GM23338 (cell line): ENCODE measurements at regions not wholly inside any gene's neighbourhood (a gene's known extent, or its start where the extent isn't known, plus 50 kb on each side); places are given as distances from the start of the nearest gene placed in this dataset.

ENCODE experiments used
- ATAC-seq: fragments of 200-7000 bp; cut with Tn5 transposase; 3 replicates; pipeline ENCODE4 v1.9.1; 2020
- DNase-seq: peaks from one replicate; pipeline ENCODE4 v3.0.0-alpha.2; 2015; ENCODE audit warnings: low spot score
- H2AFZ ChIP-seq: fragments of 200-600 bp; sonication (generic); 2 replicates; pipeline ENCODE4 v1.8.0; 2016; ENCODE audit warnings: antibody characterized with exemption, mild to moderate bottlenecking, moderate library complexity
- H3F3A ChIP-seq: fragments of 200-600 bp; sonication (generic); replicated peaks from 2 replicates; pipeline ENCODE4 v1.8.0; 2017; ENCODE audit warnings: antibody characterized with exemption, mixed run types, low read depth
- H3K27ac ChIP-seq: fragments of 200-600 bp; sonication (generic); 2 replicates; pipeline ENCODE4 v1.6.1; 2016; ENCODE audit warnings: low read depth
- H3K27me3 ChIP-seq: fragments of 200-600 bp; sonication (generic); 2 replicates; pipeline ENCODE4 v1.8.0; 2016; ENCODE audit warnings: mild to moderate bottlenecking, mixed run types, moderate library complexity; ENCODE audit not compliant: insufficient read depth
- H3K36me3 ChIP-seq: fragments of 200-600 bp; sonication (generic); 2 replicates; pipeline ENCODE4 v1.8.0; 2016; ENCODE audit warnings: mild to moderate bottlenecking; ENCODE audit not compliant: insufficient read depth
- H3K4me1 ChIP-seq: fragments of 200-600 bp; sonication (generic); 2 replicates; pipeline ENCODE4 v1.8.0; 2016; ENCODE audit warnings: mild to moderate bottlenecking, moderate library complexity; ENCODE audit not compliant: insufficient read depth
- H3K4me2 ChIP-seq: fragments of 200-600 bp; sonication (generic); 2 replicates; pipeline ENCODE4 v1.7.1; 2017; ENCODE audit warnings: mixed run types
- H3K4me3 ChIP-seq: fragments of 200-600 bp; sonication (generic); 2 replicates; pipeline ENCODE4 v1.6.1; 2016; ENCODE audit warnings: mixed run types
- H3K79me2 ChIP-seq: fragments of 200-600 bp; sonication (generic); replicated peaks from 2 replicates; pipeline ENCODE4 v1.8.0; 2017; ENCODE audit warnings: mild to moderate bottlenecking; ENCODE audit not compliant: insufficient read depth
- H3K9me2 ChIP-seq: fragments of 200-600 bp; sonication (generic); 2 replicates; pipeline ENCODE4 v1.8.0; 2017; ENCODE audit not compliant: insufficient read depth
- H4K20me1 ChIP-seq: fragments of 200-600 bp; sonication (generic); replicated peaks from 2 replicates; pipeline ENCODE4 v1.8.0; 2017; ENCODE audit warnings: mild to moderate bottlenecking; ENCODE audit not compliant: insufficient read depth
- H3K27ac Mint-ChIP-seq: 2 replicates; pipeline ENCODE4 v1.8.0; 2020; ENCODE audit warnings: inconsistent platforms, mild to moderate bottlenecking, moderate library complexity, mixed read lengths
- H3K27me3 Mint-ChIP-seq: 3 replicates; pipeline ENCODE4 v1.8.0; 2022; ENCODE audit warnings: low read depth, mild to moderate bottlenecking, moderate library complexity, mixed read lengths, inconsistent platforms; ENCODE audit not compliant: insufficient read depth, poor library complexity
- H3K36me3 Mint-ChIP-seq: 3 replicates; pipeline ENCODE4 v1.8.0; 2021; ENCODE audit warnings: low read depth, mild to moderate bottlenecking, inconsistent platforms, moderate library complexity, mixed read lengths
- H3K4me1 Mint-ChIP-seq: 3 replicates; pipeline ENCODE4 v1.8.0; 2020; ENCODE audit warnings: mild to moderate bottlenecking, inconsistent platforms, mixed read lengths
- H3K4me3 Mint-ChIP-seq: 3 replicates; pipeline ENCODE4 v1.8.0; 2021; ENCODE audit warnings: moderate library complexity, mild to moderate bottlenecking, inconsistent platforms, mixed read lengths
- H3K9me3 Mint-ChIP-seq: 3 replicates; pipeline ENCODE4 v1.8.0; 2020; ENCODE audit warnings: moderate library complexity, mild to moderate bottlenecking, inconsistent platforms, mixed read lengths
- CREB1 ChIP-seq: fragments of 250-450 bp; sonication (Bioruptor Pico); IDR thresholded peaks from 2 replicates; pipeline ENCODE4 v1.5.0; 2020; ENCODE audit warnings: low read depth, mild to moderate bottlenecking, moderate library complexity
- EZH2 ChIP-seq: fragments of 200-600 bp; sonication (generic); IDR thresholded peaks from one replicate; pipeline ENCODE4 v1.8.0; 2017; ENCODE audit warnings: antibody characterized with exemption, mild to moderate bottlenecking, low read depth; ENCODE audit not compliant: unreplicated experiment
- EZH2phosphoT487 ChIP-seq: fragments of 200-600 bp; sonication (generic); IDR thresholded peaks from one replicate; pipeline ENCODE4 v1.8.1; 2018; ENCODE audit warnings: antibody characterized with exemption; ENCODE audit not compliant: unreplicated experiment
- JUNB ChIP-seq: IDR thresholded peaks from one replicate; pipeline ENCODE4 v1.6.1; 2016; ENCODE audit warnings: antibody characterized with exemption; ENCODE audit not compliant: unreplicated experiment
- NANOG ChIP-seq: IDR thresholded peaks from 2 replicates; pipeline ENCODE4 v1.6.1; 2016; ENCODE audit warnings: antibody characterized with exemption, borderline replicate concordance
- POLR2AphosphoS5 ChIP-seq: IDR thresholded peaks from 2 replicates; pipeline ENCODE4 v1.6.1; 2016; ENCODE audit warnings: antibody characterized with exemption, low read depth
- STAT1 ChIP-seq: IDR thresholded peaks from one replicate; pipeline ENCODE4 v1.6.1; 2016; ENCODE audit warnings: antibody characterized with exemption; ENCODE audit not compliant: unreplicated experiment
- ZNF114 ChIP-seq: fragments of 250-450 bp; sonication (Bioruptor Pico); IDR thresholded peaks from 2 replicates; pipeline ENCODE4 v1.5.0; 2020; ENCODE audit warnings: mild to moderate bottlenecking, moderate library complexity
- ZNF331 ChIP-seq: fragments of 250-450 bp; sonication (Bioruptor Pico); IDR thresholded peaks from 2 replicates; pipeline ENCODE4 v1.5.0; 2020; ENCODE audit warnings: low read depth, mild to moderate bottlenecking, moderate library complexity
- TF ChIP-seq, protein P1 (sequence below): fragments of 250-450 bp; sonication (Bioruptor Pico); IDR thresholded peaks from 2 replicates; pipeline ENCODE4 v1.5.0; 2020; ENCODE audit warnings: mild to moderate bottlenecking, moderate library complexity
- TF ChIP-seq, protein P2 (sequence below): IDR thresholded peaks from 2 replicates; pipeline ENCODE4 v1.6.1; 2016; ENCODE audit warnings: antibody characterized with exemption
- TF ChIP-seq, protein P3 (sequence below), 2 experiments: fragments of 200-600 bp in 1 of 2; sonication (generic) in 1 of 2; conservative IDR thresholded peaks; 2 replicates each; pipeline versions ENCODE4 v1.5.1 to v1.6.1; 2016 to 2017; ENCODE audit warnings: antibody characterized with exemption in 2 of 2, low read depth in 2 of 2, mild to moderate bottlenecking in 2 of 2, moderate library complexity in 1 of 2
- TF ChIP-seq, protein P4 (sequence below): IDR thresholded peaks from one replicate; pipeline ENCODE4 v1.6.1; 2018; ENCODE audit warnings: antibody characterized with exemption; ENCODE audit not compliant: unreplicated experiment

DNA sequence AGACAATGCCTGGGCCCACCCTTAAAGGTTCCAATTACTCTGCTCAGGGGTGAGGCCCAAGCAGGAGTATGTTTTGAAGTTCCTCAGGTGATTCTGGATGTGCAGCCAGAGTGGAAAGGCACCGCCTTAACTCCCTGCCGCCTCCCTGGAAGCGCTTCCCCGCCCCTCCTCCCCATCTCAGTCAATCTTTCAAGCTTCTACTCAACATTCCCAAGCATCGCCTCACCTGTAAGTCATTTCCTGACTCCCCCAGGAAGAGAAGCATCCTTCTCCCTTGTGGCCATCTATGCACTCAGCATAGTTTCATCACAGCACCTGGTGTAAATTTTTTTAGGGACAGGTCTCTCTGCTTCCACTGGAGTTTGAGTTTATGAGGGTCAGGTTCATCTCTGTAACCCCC, 67.5 kb downstream of the MYL12B start:
- Mint-ChIP-seq H3K4me3 (no peak overlapping the region), H3K36me3 (peaks cover 31% of the 10 kb centered on the region), H3K4me1 (peaks cover 26% of the 10 kb centered on the region), H3K27ac (0 out of 2 replicates have a peak overlapping the region, but pooled peaks have one; percentile 16), H3K9me3 (peaks cover 24% of the 10 kb centered on the region), H3K27me3 (peaks cover 3% of the 10 kb centered on the region)
- ATAC-seq (no peak), DNase-seq (peak; percentile 46)
- peak overlapping the region; percentile 75 for H3K27ac ChIP-seq
- no peaks in the 10 kb centered on the region for H3K36me3 ChIP-seq
- H3K4me3 ChIP-seq: no peak overlapping the region
- no peaks in the 10 kb centered on the region for H3K9me2 ChIP-seq
- peaks cover 17% of the 10 kb centered on the region for H3K4me1 ChIP-seq
- H3F3A ChIP-seq: no peaks in the 10 kb centered on the region
- H3K79me2 ChIP-seq: no peaks in the 10 kb centered on the region
- TF ChIP-seq ZNF331 (CRISPR knock-in tag) (no peak), EZH2 (no peak), CREB1 (CRISPR knock-in tag) (no peak), NANOG (no peak), ZNF114 (CRISPR knock-in tag) (no peak), POLR2AphosphoS5 (no peak), EZH2phosphoT487 (no peak), STAT1 (no peak), JUNB (no peak)
- TF ChIP-seq, protein P1, sequence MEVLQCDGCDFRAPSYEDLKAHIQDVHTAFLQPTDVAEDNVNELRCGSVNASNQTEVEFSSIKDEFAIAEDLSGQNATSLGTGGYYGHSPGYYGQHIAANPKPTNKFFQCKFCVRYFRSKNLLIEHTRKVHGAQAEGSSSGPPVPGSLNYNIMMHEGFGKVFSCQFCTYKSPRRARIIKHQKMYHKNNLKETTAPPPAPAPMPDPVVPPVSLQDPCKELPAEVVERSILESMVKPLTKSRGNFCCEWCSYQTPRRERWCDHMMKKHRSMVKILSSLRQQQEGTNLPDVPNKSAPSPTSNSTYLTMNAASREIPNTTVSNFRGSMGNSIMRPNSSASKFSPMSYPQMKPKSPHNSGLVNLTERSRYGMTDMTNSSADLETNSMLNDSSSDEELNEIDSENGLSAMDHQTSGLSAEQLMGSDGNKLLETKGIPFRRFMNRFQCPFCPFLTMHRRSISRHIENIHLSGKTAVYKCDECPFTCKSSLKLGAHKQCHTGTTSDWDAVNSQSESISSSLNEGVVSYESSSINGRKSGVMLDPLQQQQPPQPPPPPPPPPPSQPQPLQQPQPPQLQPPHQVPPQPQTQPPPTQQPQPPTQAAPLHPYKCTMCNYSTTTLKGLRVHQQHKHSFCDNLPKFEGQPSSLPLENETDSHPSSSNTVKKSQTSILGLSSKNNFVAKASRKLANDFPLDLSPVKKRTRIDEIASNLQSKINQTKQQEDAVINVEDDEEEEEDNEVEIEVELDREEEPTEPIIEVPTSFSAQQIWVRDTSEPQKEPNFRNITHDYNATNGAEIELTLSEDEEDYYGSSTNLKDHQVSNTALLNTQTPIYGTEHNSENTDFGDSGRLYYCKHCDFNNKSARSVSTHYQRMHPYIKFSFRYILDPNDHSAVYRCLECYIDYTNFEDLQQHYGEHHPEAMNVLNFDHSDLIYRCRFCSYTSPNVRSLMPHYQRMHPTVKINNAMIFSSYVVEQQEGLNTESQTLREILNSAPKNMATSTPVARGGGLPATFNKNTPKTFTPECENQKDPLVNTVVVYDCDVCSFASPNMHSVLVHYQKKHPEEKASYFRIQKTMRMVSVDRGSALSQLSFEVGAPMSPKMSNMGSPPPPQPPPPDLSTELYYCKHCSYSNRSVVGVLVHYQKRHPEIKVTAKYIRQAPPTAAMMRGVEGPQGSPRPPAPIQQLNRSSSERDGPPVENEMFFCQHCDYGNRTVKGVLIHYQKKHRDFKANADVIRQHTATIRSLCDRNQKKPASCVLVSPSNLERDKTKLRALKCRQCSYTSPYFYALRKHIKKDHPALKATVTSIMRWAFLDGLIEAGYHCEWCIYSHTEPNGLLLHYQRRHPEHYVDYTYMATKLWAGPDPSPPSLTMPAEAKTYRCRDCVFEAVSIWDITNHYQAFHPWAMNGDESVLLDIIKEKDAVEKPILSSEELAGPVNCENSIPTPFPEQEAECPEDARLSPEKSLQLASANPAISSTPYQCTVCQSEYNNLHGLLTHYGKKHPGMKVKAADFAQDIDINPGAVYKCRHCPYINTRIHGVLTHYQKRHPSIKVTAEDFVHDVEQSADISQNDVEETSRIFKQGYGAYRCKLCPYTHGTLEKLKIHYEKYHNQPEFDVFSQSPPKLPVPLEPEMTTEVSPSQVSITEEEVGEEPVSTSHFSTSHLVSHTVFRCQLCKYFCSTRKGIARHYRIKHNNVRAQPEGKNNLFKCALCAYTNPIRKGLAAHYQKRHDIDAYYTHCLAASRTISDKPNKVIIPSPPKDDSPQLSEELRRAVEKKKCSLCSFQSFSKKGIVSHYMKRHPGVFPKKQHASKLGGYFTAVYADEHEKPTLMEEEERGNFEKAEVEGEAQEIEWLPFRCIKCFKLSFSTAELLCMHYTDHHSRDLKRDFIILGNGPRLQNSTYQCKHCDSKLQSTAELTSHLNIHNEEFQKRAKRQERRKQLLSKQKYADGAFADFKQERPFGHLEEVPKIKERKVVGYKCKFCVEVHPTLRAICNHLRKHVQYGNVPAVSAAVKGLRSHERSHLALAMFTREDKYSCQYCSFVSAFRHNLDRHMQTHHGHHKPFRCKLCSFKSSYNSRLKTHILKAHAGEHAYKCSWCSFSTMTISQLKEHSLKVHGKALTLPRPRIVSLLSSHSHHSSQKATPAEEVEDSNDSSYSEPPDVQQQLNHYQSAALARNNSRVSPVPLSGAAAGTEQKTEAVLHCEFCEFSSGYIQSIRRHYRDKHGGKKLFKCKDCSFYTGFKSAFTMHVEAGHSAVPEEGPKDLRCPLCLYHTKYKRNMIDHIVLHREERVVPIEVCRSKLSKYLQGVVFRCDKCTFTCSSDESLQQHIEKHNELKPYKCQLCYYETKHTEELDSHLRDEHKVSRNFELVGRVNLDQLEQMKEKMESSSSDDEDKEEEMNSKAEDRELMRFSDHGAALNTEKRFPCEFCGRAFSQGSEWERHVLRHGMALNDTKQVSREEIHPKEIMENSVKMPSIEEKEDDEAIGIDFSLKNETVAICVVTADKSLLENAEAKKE (CRISPR knock-in tag): no peak
- TF ChIP-seq, protein P2, sequence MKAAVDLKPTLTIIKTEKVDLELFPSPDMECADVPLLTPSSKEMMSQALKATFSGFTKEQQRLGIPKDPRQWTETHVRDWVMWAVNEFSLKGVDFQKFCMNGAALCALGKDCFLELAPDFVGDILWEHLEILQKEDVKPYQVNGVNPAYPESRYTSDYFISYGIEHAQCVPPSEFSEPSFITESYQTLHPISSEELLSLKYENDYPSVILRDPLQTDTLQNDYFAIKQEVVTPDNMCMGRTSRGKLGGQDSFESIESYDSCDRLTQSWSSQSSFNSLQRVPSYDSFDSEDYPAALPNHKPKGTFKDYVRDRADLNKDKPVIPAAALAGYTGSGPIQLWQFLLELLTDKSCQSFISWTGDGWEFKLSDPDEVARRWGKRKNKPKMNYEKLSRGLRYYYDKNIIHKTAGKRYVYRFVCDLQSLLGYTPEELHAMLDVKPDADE: no peak
- TF ChIP-seq, protein P3, sequence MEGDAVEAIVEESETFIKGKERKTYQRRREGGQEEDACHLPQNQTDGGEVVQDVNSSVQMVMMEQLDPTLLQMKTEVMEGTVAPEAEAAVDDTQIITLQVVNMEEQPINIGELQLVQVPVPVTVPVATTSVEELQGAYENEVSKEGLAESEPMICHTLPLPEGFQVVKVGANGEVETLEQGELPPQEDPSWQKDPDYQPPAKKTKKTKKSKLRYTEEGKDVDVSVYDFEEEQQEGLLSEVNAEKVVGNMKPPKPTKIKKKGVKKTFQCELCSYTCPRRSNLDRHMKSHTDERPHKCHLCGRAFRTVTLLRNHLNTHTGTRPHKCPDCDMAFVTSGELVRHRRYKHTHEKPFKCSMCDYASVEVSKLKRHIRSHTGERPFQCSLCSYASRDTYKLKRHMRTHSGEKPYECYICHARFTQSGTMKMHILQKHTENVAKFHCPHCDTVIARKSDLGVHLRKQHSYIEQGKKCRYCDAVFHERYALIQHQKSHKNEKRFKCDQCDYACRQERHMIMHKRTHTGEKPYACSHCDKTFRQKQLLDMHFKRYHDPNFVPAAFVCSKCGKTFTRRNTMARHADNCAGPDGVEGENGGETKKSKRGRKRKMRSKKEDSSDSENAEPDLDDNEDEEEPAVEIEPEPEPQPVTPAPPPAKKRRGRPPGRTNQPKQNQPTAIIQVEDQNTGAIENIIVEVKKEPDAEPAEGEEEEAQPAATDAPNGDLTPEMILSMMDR (conservative IDR thresholded peaks at IDR 0.05; ENCODE audit: low read depth in 2 of 2): no peak
- TF ChIP-seq, protein P4, sequence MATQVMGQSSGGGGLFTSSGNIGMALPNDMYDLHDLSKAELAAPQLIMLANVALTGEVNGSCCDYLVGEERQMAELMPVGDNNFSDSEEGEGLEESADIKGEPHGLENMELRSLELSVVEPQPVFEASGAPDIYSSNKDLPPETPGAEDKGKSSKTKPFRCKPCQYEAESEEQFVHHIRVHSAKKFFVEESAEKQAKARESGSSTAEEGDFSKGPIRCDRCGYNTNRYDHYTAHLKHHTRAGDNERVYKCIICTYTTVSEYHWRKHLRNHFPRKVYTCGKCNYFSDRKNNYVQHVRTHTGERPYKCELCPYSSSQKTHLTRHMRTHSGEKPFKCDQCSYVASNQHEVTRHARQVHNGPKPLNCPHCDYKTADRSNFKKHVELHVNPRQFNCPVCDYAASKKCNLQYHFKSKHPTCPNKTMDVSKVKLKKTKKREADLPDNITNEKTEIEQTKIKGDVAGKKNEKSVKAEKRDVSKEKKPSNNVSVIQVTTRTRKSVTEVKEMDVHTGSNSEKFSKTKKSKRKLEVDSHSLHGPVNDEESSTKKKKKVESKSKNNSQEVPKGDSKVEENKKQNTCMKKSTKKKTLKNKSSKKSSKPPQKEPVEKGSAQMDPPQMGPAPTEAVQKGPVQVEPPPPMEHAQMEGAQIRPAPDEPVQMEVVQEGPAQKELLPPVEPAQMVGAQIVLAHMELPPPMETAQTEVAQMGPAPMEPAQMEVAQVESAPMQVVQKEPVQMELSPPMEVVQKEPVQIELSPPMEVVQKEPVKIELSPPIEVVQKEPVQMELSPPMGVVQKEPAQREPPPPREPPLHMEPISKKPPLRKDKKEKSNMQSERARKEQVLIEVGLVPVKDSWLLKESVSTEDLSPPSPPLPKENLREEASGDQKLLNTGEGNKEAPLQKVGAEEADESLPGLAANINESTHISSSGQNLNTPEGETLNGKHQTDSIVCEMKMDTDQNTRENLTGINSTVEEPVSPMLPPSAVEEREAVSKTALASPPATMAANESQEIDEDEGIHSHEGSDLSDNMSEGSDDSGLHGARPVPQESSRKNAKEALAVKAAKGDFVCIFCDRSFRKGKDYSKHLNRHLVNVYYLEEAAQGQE: no peak
- peak overlapping the region; percentile 10; the same call in 1 of the 2 replicates for H2AFZ ChIP-seq
- no peaks in the 10 kb centered on the region for H4K20me1 ChIP-seq
- peak overlapping the region; percentile 24; the same call in 1 of the 2 replicates for H3K4me2 ChIP-seq
- no peaks in the 10 kb centered on the region for H3K27me3 ChIP-seq
